SK-N-MC (cell line): ENCODE measurements at regions not wholly inside any gene's neighbourhood (a gene's known extent, or its start where the extent isn't known, plus 50 kb on each side); places are given as distances from the start of the nearest gene placed in this dataset.

Source experiments
- EZH2 ChIP-seq: fragments of 200-600 bp; sonication (generic); IDR thresholded peaks from one replicate; pipeline ENCODE4 v1.6.1; 2017; ENCODE audit warnings: antibody characterized with exemption
- POLR2AphosphoS5 ChIP-seq: IDR thresholded peaks from 2 replicates; pipeline ENCODE4 v1.6.1; 2012; ENCODE audit warnings: mild to moderate bottlenecking, low read depth, low read length, borderline replicate concordance

DNA sequence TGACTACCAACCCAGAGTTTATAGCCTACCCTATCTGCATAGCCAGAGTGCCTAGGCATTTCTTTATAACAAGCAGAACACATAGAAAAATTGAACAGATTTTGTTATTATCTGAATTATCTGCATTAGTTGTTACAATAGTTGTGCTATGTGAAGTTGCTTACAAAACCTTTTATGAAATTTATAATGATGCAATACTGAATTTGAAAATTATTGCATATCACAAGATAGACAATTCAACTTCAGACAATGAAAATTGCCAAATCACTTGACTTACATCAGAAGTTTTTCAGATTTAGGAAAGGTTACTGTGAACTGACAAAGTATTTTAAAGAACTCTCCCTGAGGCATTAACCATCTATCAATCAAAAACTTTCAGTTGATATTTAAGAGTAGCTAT, 437.9 kb upstream of the PIK3C3 start:
- no peak for TF ChIP-seq EZH2
- no peak for TF ChIP-seq POLR2AphosphoS5
